Calu3 (cell line): ENCODE measurements at regions not wholly inside any gene's neighbourhood (a gene's known extent, or its start where the extent isn't known, plus 50 kb on each side); places are given as distances from the start of the nearest gene placed in this dataset.

Experiments used
- BruUV-seq: library from RNA; stranded (reverse); fragments of 400-500 nt; replicated peaks from 2 replicates; lab custom pipeline; 2021; lab: Mats Ljungman, UMichigan
- CTCF ChIA-PET: fragments of 300-600 bp; sonication (Branson Sonifier 250); formaldehyde crosslinking; loops from one replicate; lab custom pipeline; 2022; ENCODE audit warnings: antibody characterized with exemption; lab: Charles Lee
- DNase-seq: peaks from one replicate; pipeline ENCODE4 v3.0.0; 2022
- H3K27ac Mint-ChIP-seq: one replicate; pipeline ENCODE4 v1.8.0; 2022; ENCODE audit warnings: mixed read lengths; ENCODE audit not compliant: unreplicated experiment
- H3K27me3 Mint-ChIP-seq: one replicate; pipeline ENCODE4 v1.8.0; 2022; ENCODE audit warnings: mixed read lengths; ENCODE audit not compliant: unreplicated experiment
- H3K36me3 Mint-ChIP-seq: one replicate; pipeline ENCODE4 v1.8.0; 2022; ENCODE audit warnings: mild to moderate bottlenecking, moderate library complexity, mixed read lengths; ENCODE audit not compliant: insufficient read depth, unreplicated experiment
- H3K4me1 Mint-ChIP-seq: one replicate; pipeline ENCODE4 v1.8.0; 2022; ENCODE audit warnings: mild to moderate bottlenecking, low read depth, mixed read lengths; ENCODE audit not compliant: unreplicated experiment
- H3K4me3 Mint-ChIP-seq: one replicate; pipeline ENCODE4 v1.8.0; 2022; ENCODE audit warnings: mild to moderate bottlenecking, low read depth, moderate library complexity, mixed read lengths; ENCODE audit not compliant: unreplicated experiment
- H3K9me3 Mint-ChIP-seq: one replicate; pipeline ENCODE4 v1.8.0; 2022; ENCODE audit warnings: low read depth, mixed read lengths; ENCODE audit not compliant: unreplicated experiment
- intact Hi-C: fragments of 100-400 bp; cut with micrococcal nuclease; formaldehyde crosslinking; loops from one replicate; pipeline ENCODE4 v1.10.0; 2022; ENCODE audit not compliant: unreplicated experiment
- TF ChIP-seq, protein P1 (sequence below): fragments of 200-600 bp; IDR thresholded peaks from one replicate; pipeline ENCODE4 v1.8.0; 2022; ENCODE audit warnings: antibody characterized with exemption; ENCODE audit not compliant: unreplicated experiment

DNA sequence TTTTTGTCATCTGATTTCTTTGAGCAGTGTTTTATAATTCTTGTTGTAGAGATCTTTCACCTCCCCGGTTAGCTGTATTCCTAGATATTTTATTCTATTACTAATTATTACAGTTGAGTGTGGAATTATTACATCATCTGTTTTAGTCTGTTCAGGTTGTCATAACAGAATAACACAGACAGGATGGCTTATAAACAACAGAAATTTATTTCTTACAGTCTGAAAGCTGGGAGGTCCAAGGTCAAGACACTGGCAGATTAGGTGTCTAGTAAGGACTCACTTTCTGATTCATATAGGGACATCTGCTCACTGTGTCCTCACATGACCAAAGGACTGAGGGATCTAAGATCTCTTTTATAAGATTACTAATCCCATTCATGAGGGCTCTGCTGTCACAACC is 121.3 kb upstream of the THBS1 start:
- Mint-ChIP-seq H3K4me3 (no peak overlapping the region), H3K27ac (no peak overlapping the region), H3K4me1 (no peaks in the 10 kb centered on the region), H3K36me3 (no peaks in the 10 kb centered on the region), H3K27me3 (no peaks in the 10 kb centered on the region), H3K9me3 (no peaks in the 10 kb centered on the region)
- BruUV-seq, result no TSS peak
- TF ChIP-seq, protein P1, sequence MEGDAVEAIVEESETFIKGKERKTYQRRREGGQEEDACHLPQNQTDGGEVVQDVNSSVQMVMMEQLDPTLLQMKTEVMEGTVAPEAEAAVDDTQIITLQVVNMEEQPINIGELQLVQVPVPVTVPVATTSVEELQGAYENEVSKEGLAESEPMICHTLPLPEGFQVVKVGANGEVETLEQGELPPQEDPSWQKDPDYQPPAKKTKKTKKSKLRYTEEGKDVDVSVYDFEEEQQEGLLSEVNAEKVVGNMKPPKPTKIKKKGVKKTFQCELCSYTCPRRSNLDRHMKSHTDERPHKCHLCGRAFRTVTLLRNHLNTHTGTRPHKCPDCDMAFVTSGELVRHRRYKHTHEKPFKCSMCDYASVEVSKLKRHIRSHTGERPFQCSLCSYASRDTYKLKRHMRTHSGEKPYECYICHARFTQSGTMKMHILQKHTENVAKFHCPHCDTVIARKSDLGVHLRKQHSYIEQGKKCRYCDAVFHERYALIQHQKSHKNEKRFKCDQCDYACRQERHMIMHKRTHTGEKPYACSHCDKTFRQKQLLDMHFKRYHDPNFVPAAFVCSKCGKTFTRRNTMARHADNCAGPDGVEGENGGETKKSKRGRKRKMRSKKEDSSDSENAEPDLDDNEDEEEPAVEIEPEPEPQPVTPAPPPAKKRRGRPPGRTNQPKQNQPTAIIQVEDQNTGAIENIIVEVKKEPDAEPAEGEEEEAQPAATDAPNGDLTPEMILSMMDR, result no peak
- CTCF ChIA-PET, result no interaction called here
- DNase-seq, result no peak
- intact Hi-C loops, result no loop called here

DNA sequence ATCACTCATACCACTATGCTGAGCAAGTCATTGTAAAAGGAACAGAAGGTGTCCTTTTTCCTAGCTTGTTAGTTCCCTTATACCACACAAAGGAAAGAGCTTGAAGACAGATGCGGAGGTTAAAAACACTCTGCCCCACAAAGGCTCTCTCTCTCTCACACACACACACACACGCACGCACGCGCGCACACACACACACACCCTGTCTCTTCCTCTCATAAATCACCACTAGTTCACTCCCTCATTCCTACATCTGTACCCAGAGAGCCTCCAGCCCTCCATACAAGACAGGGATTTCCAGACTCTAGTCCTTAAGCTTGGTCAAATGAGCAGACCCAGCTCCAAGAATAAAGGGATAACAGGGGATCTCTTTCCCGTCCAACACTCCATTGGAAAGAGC is 120.1 kb upstream of the THBS1 start:
- intact Hi-C loops, result no loop called here
- H3K9me3 Mint-ChIP-seq, result no peaks in the 10 kb centered on the region
- no peak overlapping the region for H3K27ac Mint-ChIP-seq
- TF ChIP-seq, protein P1, result no peak
- DNase-seq, result no peak
- no TSS peak for BruUV-seq
- H3K27me3 Mint-ChIP-seq, result no peaks in the 10 kb centered on the region
- no peaks in the 10 kb centered on the region for H3K36me3 Mint-ChIP-seq
- CTCF ChIA-PET, result no interaction called here
- H3K4me3 Mint-ChIP-seq, result no peak overlapping the region
- no peaks in the 10 kb centered on the region for H3K4me1 Mint-ChIP-seq

GRCh38 chr15:39461536-39462130 is 119.2 kb upstream of the THBS1 start:
- Mint-ChIP-seq H3K27ac (no peak overlapping the region), H3K4me1 (no peaks in the 10 kb centered on the region), H3K36me3 (no peaks in the 10 kb centered on the region), H3K27me3 (no peaks in the 10 kb centered on the region), H3K9me3 (no peaks in the 10 kb centered on the region), H3K4me3 (no peak overlapping the region)
- TF ChIP-seq, protein P1, result no peak
- intact Hi-C loops, result no loop called here
- CTCF ChIA-PET, result no interaction called here
- BruUV-seq, result no TSS peak
- no peak for DNase-seq

DNA sequence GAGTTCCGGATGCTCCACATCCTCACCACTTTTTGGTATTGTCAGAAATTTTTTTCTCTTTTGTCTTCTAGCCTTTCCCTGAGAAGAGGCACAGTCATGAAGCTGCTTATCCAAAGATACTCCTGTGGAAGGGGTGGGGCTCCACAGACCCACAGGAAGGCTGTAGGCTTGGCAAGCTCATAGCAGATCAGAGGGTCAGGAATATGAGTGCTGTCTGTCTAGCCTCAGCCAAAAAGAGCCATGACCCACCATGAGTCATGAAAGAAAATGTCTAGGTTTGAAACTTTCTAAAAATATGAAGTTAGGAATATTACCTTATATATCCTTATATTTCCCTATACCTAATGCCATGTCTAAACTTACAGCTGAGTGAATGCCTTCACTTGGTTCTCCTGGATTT is 118.2 kb upstream of the THBS1 start:
- BruUV-seq, result no TSS peak
- CTCF ChIA-PET, result no interaction called here
- DNase-seq, result no peak
- no peak overlapping the region for H3K27ac Mint-ChIP-seq
- intact Hi-C loops, result no loop called here
- no peaks in the 10 kb centered on the region for H3K27me3 Mint-ChIP-seq
- H3K4me3 Mint-ChIP-seq, result no peak overlapping the region
- no peaks in the 10 kb centered on the region for H3K36me3 Mint-ChIP-seq
- H3K9me3 Mint-ChIP-seq, result no peaks in the 10 kb centered on the region
- H3K4me1 Mint-ChIP-seq, result no peaks in the 10 kb centered on the region
- TF ChIP-seq, protein P1, result no peak
